ENCODE measurements at regions not wholly inside any gene's neighbourhood (a gene's known extent, or its start where the extent isn't known, plus 50 kb on each side); places are given as distances from the start of the nearest gene placed in this dataset.

- TF ChIP-seq CTCF (IDR thresholded peaks at IDR 0.05), result no peak
- TF ChIP-seq ZFX (IDR thresholded peaks at IDR 0.05; ENCODE audit: borderline replicate concordance), result no peak
Observed at GRCh38 chr13:66214467-66214866, 1015.7 kb downstream of the PCDH9 start.

All from 22Rv1 (cell line).